GM18858 (cell line): ENCODE measurements at regions not wholly inside any gene's neighbourhood (a gene's known extent, or its start where the extent isn't known, plus 50 kb on each side); places are given as distances from the start of the nearest gene placed in this dataset.

ENCODE experiments used
- ATAC-seq: cut with Tn5 transposase; IDR thresholded peaks from one replicate; pipeline ENCODE4 v1.9.1; 2021; ENCODE audit not compliant: unreplicated experiment

- ATAC-seq, result no peak
Measured at GRCh38 chr4:121439669-121440068, 58.9 kb upstream of the QRFPR start.
